ENCODE measurements at regions not wholly inside any gene's neighbourhood (a gene's known extent, or its start where the extent isn't known, plus 50 kb on each side); places are given as distances from the start of the nearest gene placed in this dataset.

DNA sequence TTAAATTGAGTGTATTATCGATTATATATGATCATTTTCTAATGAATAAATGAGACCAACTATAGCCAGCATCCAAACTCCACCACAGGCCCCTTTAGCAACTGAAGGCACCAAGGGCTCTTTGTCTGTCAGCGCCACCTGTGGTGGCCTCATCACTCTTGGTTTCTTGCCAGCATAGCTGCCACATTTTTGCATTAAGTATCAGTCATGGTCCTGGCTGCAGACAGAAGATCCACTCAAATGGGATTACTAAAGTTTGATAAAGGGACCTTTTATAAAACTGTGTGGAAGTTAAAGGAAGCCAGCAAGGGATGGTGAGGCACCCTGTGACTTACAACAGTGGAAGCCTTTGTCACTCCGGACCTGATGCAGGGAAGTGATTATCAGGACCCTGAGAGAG lies 162.9 kb downstream of the C6orf118 start:
- WGBS (ENCODE audit: insufficient coverage, low coverage, missing lambda C conversion rate), result 2% methylated on average over 3 of the region's 3 CpGs
- H3K27ac ChIP-seq (ENCODE audit: extremely low read depth, low read depth, low read length), result no peak overlapping the region
- no peaks in the 10 kb centered on the region for H3K27me3 ChIP-seq (ENCODE audit: control insufficient read depth in 2 of 2, insufficient read depth in 2 of 2, low read length in 2 of 2)
- H2AFZ ChIP-seq (ENCODE audit: low read depth, low read length), result no peak overlapping the region
- FAIRE-seq (no peak), ATAC-seq (no peak), DNase-seq (ENCODE audit: extremely low read depth in 1 of 4, low spot score in 3 of 4) (no peak)
- intact Hi-C loops (cut with micrococcal nuclease) (no loop called here), in situ Hi-C loops (cut with MboI) (no loop called here)
- no peak overlapping the region for H3K4me2 ChIP-seq (ENCODE audit: insufficient read depth, low read length)
- no peak overlapping the region for H3K9ac ChIP-seq (ENCODE audit: insufficient read depth in 1 of 2, low read depth in 2 of 2, low read length in 2 of 2)
- no peaks in the 10 kb centered on the region for H3K9me1 ChIP-seq (ENCODE audit: control insufficient read depth, insufficient read depth, low read length)
- ChIA-PET POLR2A (no interaction called here), CTCF (ENCODE audit: low intra/inter-chr PET ratio) (no interaction called here)
- no peak for TF ChIP-seq SIN3B (IDR thresholded peaks at IDR 0.05; ENCODE audit: low read depth)
- TF ChIP-seq, protein P1, sequence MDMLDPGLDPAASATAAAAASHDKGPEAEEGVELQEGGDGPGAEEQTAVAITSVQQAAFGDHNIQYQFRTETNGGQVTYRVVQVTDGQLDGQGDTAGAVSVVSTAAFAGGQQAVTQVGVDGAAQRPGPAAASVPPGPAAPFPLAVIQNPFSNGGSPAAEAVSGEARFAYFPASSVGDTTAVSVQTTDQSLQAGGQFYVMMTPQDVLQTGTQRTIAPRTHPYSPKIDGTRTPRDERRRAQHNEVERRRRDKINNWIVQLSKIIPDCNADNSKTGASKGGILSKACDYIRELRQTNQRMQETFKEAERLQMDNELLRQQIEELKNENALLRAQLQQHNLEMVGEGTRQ (CRISPR knock-in tag; IDR thresholded peaks at IDR 0.05), result no peak
- TF ChIP-seq NR1H2 (CRISPR knock-in tag; IDR thresholded peaks at IDR 0.05), result no peak
- TF ChIP-seq, protein P2, sequence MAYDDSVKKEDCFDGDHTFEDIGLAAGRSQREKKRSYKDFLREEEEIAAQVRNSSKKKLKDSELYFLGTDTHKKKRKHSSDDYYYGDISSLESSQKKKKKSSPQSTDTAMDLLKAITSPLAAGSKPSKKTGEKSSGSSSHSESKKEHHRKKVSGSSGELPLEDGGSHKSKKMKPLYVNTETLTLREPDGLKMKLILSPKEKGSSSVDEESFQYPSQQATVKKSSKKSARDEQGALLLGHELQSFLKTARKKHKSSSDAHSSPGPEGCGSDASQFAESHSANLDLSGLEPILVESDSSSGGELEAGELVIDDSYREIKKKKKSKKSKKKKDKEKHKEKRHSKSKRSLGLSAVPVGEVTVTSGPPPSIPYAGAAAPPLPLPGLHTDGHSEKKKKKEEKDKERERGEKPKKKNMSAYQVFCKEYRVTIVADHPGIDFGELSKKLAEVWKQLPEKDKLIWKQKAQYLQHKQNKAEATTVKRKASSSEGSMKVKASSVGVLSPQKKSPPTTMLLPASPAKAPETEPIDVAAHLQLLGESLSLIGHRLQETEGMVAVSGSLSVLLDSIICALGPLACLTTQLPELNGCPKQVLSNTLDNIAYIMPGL (CRISPR knock-in tag; IDR thresholded peaks at IDR 0.05), result no peak
- TF ChIP-seq, protein P3, sequence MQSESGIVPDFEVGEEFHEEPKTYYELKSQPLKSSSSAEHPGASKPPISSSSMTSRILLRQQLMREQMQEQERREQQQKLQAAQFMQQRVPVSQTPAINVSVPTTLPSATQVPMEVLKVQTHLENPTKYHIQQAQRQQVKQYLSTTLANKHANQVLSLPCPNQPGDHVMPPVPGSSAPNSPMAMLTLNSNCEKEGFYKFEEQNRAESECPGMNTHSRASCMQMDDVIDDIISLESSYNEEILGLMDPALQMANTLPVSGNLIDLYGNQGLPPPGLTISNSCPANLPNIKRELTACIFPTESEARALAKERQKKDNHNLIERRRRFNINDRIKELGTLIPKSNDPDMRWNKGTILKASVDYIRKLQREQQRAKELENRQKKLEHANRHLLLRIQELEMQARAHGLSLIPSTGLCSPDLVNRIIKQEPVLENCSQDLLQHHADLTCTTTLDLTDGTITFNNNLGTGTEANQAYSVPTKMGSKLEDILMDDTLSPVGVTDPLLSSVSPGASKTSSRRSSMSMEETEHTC (IDR thresholded peaks at IDR 0.05), result no peak
- no peaks in the 10 kb centered on the region for H3K79me2 ChIP-seq (ENCODE audit: control insufficient read depth, insufficient read depth, low read length)
- no peaks in the 10 kb centered on the region for H3K4me1 ChIP-seq (replicated peaks in 1 of 2; ENCODE audit: control insufficient read depth in 2 of 2, insufficient read depth in 2 of 2, low read length in 2 of 2)
- BruUV-seq (replicated peaks), result no TSS peak
- no peaks in the 10 kb centered on the region for H4K20me1 ChIP-seq (replicated peaks; ENCODE audit: control insufficient read depth, insufficient read depth, low read length)
- no peaks in the 10 kb centered on the region for H3K9me3 ChIP-seq (replicated peaks; ENCODE audit: control insufficient read depth, insufficient read depth, low read depth, low read length)
- no peak overlapping the region for H3K4me3 ChIP-seq
- H3K36me3 ChIP-seq (ENCODE audit: control insufficient read depth, insufficient read depth, low read length), result no peaks in the 10 kb centered on the region

Data from K562 (cell line).